Progenitor cell of endocrine pancreas (in vitro differentiated cells): ENCODE measurements at regions not wholly inside any gene's neighbourhood (a gene's known extent, or its start where the extent isn't known, plus 50 kb on each side); places are given as distances from the start of the nearest gene placed in this dataset.

Experiments used
- DNase-seq: peaks from one replicate; pipeline ENCODE4 v3.0.0; 2021; ENCODE audit warnings: low spot score; ENCODE audit not compliant: unreplicated experiment
- H3K27ac Mint-ChIP-seq: 2 replicates; pipeline ENCODE4 v1.8.0; 2021; ENCODE audit warnings: mild to moderate bottlenecking, moderate library complexity, mixed read lengths
- H3K27me3 Mint-ChIP-seq: 2 replicates; pipeline ENCODE4 v1.8.0; 2021; ENCODE audit warnings: mixed read lengths
- H3K36me3 Mint-ChIP-seq: 2 replicates; pipeline ENCODE4 v1.8.0; 2022; ENCODE audit warnings: mixed read lengths; ENCODE audit not compliant: insufficient read depth
- H3K4me1 Mint-ChIP-seq: 2 replicates; pipeline ENCODE4 v1.8.0; 2021; ENCODE audit warnings: low read depth, mixed read lengths
- H3K4me3 Mint-ChIP-seq: 2 replicates; pipeline ENCODE4 v1.8.0; 2021; ENCODE audit warnings: low read depth, mild to moderate bottlenecking, moderate library complexity, mixed read lengths
- H3K9me3 Mint-ChIP-seq: 2 replicates; pipeline ENCODE4 v1.8.0; 2021; ENCODE audit warnings: low read depth, mixed read lengths
- TF ChIP-seq, protein P1 (sequence below): fragments of 200-600 bp; sonication (generic); IDR thresholded peaks from one replicate; pipeline ENCODE4 v1.5.0; 2021; ENCODE audit warnings: antibody characterized with exemption, mild to moderate bottlenecking; ENCODE audit not compliant: unreplicated experiment

DNA sequence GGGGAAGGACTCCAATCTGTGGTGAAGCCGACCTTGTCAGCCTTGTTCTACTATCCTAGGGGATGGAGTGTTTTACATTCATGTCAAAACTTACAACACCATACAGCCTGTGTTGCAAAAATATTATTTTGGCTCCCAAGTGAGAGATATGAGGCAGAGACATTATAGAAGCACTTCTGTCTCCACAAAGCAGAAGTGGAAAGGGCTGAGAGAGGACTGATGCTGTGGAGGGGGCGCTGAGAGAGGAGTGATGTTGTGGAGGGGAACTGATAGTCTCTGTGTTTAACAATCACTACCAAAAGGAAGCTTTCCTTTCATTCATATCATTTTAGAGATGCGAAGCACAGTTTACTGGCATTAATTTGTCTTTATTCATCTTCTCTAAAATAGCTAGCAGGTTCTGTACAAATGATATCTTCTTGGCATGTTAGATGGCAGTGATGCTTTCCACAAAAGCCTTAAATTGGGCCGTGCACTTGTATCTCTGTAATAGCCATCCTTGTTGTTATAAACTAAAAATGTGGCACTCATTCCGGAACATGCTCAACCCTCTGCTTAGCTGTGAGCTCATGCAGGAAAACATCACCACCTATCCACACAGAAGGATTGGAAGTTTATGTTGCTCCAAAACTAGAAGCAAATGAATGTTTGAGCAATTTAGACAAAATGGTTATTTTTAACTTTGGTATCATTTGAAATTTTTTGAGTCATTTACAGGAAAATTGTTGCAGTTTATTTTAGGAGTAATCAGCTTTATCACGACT lies 134.6 kb upstream of the TP63 start:
- Mint-ChIP-seq H3K4me1 (no peaks in the 10 kb centered on the region), H3K27ac (no peak overlapping the region), H3K36me3 (no peaks in the 10 kb centered on the region), H3K27me3 (peaks cover 8% of the 10 kb centered on the region), H3K4me3 (no peak overlapping the region), H3K9me3 (no peaks in the 10 kb centered on the region)
- no peak for DNase-seq
- TF ChIP-seq, protein P1, sequence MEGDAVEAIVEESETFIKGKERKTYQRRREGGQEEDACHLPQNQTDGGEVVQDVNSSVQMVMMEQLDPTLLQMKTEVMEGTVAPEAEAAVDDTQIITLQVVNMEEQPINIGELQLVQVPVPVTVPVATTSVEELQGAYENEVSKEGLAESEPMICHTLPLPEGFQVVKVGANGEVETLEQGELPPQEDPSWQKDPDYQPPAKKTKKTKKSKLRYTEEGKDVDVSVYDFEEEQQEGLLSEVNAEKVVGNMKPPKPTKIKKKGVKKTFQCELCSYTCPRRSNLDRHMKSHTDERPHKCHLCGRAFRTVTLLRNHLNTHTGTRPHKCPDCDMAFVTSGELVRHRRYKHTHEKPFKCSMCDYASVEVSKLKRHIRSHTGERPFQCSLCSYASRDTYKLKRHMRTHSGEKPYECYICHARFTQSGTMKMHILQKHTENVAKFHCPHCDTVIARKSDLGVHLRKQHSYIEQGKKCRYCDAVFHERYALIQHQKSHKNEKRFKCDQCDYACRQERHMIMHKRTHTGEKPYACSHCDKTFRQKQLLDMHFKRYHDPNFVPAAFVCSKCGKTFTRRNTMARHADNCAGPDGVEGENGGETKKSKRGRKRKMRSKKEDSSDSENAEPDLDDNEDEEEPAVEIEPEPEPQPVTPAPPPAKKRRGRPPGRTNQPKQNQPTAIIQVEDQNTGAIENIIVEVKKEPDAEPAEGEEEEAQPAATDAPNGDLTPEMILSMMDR = no peak

GRCh38 chr3:189498995-189499704 lies 132.0 kb upstream of the TP63 start:
- H3K36me3 Mint-ChIP-seq = no peaks in the 10 kb centered on the region
- TF ChIP-seq, protein P1 = no peak
- DNase-seq = no peak
- H3K9me3 Mint-ChIP-seq = no peaks in the 10 kb centered on the region
- peaks cover 5% of the 10 kb centered on the region for H3K27me3 Mint-ChIP-seq
- no peak overlapping the region for H3K4me3 Mint-ChIP-seq
- H3K4me1 Mint-ChIP-seq = no peaks in the 10 kb centered on the region
- H3K27ac Mint-ChIP-seq = no peak overlapping the region

GRCh38 chr3:189500299-189500698 lies 130.9 kb upstream of the TP63 start:
- no peaks in the 10 kb centered on the region for H3K9me3 Mint-ChIP-seq
- no peak for DNase-seq
- no peaks in the 10 kb centered on the region for H3K36me3 Mint-ChIP-seq
- no peaks in the 10 kb centered on the region for H3K4me1 Mint-ChIP-seq
- no peak overlapping the region for H3K4me3 Mint-ChIP-seq
- TF ChIP-seq, protein P1 = no peak
- H3K27me3 Mint-ChIP-seq = peaks cover 5% of the 10 kb centered on the region
- H3K27ac Mint-ChIP-seq = no peak overlapping the region

DNA sequence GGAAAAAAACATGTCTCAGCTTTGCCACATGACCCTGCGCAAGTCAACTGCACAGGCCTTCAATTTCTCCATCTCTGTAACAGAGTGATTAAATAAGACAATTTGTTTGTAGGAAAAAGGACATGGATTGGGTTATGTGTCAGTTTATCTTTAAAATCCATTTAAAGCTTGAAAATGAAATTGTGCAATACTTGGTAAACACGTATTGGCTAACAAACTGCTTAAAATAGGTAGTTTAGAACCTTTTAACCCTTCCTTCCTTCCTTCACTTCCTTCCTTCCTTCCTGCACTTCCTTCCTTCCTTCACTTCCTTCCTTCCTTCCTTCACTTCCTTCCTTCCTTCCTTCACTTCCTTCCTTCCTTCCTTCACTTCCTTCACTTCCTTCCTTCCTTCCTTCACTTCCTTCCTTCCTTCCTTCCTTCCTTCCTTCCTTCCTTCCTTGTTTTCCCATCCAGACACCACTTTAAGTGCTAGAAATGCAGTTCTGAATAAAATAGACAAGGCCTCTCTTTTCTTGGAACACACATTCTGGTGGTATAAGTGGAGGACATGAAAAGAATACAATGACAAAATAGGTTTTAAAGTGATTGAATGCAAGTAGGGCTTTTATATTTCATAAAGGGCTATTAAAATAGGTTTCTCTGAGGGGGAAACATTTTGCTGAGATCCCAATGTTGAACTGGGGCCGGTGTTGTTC lies 130.2 kb upstream of the TP63 start:
- DNase-seq = no peak
- H3K4me1 Mint-ChIP-seq = no peaks in the 10 kb centered on the region
- H3K27ac Mint-ChIP-seq = no peak overlapping the region
- peaks cover 5% of the 10 kb centered on the region for H3K27me3 Mint-ChIP-seq
- no peak overlapping the region for H3K4me3 Mint-ChIP-seq
- TF ChIP-seq, protein P1 = no peak
- no peaks in the 10 kb centered on the region for H3K36me3 Mint-ChIP-seq
- H3K9me3 Mint-ChIP-seq = no peaks in the 10 kb centered on the region

GRCh38 chr3:189502256-189502655 lies 128.9 kb upstream of the TP63 start:
- DNase-seq = no peak
- H3K4me3 Mint-ChIP-seq = no peak overlapping the region
- no peaks in the 10 kb centered on the region for H3K9me3 Mint-ChIP-seq
- H3K27me3 Mint-ChIP-seq = peaks cover 5% of the 10 kb centered on the region
- no peak overlapping the region for H3K27ac Mint-ChIP-seq
- TF ChIP-seq, protein P1 = no peak
- H3K4me1 Mint-ChIP-seq = no peaks in the 10 kb centered on the region
- no peaks in the 10 kb centered on the region for H3K36me3 Mint-ChIP-seq
